HG02623 (cell line): ENCODE measurements at regions not wholly inside any gene's neighbourhood (a gene's known extent, or its start where the extent isn't known, plus 50 kb on each side); places are given as distances from the start of the nearest gene placed in this dataset.

Experiments used
- ATAC-seq: cut with Tn5 transposase; IDR thresholded peaks from one replicate; pipeline ENCODE4 v1.9.1; 2021; ENCODE audit warnings: moderate library complexity; ENCODE audit not compliant: unreplicated experiment

DNA sequence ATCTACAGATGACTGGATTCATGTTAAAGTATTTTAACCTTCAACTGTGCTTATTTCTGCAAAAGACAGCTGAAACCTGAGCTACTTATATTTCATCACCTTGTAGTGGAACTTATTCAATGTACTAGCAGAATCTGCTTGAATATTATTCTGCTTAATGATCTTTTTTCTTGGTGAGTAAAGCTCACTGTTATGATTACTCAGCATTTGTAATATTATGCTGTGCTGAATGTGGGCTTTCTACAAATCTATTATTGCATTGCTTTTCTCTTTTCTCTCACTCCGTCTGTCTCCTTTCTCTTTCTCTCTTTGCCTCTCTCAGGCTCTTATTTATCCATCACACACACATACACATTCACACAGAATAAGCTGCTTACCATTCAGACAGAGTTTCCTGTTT is 98.7 kb upstream of the TMEM196 start:
- no peak for ATAC-seq

DNA sequence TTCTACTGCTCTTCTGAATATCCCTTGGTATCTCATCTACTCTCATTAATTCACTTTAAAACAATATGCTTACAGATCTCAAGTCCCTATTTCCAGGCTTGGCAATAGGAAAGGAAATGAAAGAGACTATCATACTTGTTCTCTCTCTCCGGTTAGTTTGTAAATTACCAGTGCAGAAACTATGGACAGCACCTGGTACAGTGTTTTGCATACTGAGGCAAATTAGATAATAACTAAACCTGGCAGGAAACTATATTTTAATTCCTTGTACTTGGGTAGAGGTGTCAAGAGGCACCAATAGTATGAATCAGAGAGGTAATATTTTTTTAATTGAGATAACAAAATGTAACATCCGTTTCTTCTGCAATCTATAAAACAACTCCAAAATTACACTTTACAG is 97.7 kb upstream of the TMEM196 start:
- ATAC-seq: no peak

DNA sequence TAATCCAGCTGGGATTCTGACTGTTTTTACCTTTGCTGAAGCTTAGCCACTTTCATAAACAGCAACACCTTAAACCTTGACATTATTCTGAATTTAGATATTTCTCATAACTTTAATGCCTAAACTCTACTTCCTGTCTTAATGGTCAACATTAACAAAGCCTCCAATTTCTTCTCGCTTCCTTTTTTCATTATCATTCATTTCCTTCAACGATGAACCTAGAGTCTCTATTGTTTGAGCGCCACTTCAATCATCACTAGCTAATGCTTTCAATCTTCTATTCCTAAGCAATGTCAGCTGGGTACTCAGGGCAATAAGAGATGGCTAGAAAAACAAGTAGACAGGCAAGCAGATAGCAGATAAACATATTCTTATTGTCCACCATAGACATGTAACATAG is 96.6 kb upstream of the TMEM196 start:
- ATAC-seq: no peak

GRCh38 chr7:19853261-19853832 is 79.9 kb upstream of the TMEM196 start:
- no peak for ATAC-seq

DNA sequence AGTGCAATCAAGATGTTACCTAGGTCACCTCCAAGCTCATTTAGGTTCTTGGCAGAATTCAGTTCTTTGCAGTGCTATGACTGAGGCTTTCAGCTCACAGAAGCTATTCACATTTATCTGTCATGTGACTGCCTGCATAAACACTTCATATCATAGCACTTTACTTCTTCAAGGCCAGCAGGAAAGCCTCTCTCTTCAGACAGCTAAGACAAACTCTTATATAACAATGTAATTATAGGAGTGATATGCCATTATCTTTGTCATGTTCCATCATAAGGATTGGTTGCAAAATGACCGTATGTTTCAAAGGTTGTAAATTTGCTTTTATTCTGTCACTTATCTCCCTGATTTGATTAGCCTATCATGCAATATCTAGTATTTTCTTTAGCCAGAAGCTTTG is 78.8 kb upstream of the TMEM196 start:
- no peak for ATAC-seq

GRCh38 chr7:19851504-19851903 is 78.1 kb upstream of the TMEM196 start:
- no peak for ATAC-seq

- no peak for ATAC-seq
Observed at GRCh38 chr7:19834566-19834965, 61.1 kb upstream of the TMEM196 start.

GRCh38 chr7:19830604-19831003 is 57.2 kb upstream of the TMEM196 start:
- no peak for ATAC-seq
